Liver (tissue), 7 donors: ENCODE measurements at regions not wholly inside any gene's neighbourhood (a gene's known extent, or its start where the extent isn't known, plus 50 kb on each side); places are given as distances from the start of the nearest gene placed in this dataset.

Experiments
- DNase-seq: peaks from one replicate; pipeline ENCODE4 v3.0.0-alpha.2; 2017; ENCODE audit warnings: low spot score
- H3K27ac ChIP-seq, 2 donors: one replicate each; pipeline ENCODE4 v1.7.0; 2013; ENCODE audit warnings: inconsistent platforms in 2 of 2, low read length in 2 of 2, control low read depth in 1 of 2, low read depth in 1 of 2, mild to moderate bottlenecking in 1 of 2
- H3K27me3 ChIP-seq, 4 donors: one replicate each; pipeline versions ENCODE4 v1.6.1 to v1.7.0; 2013; ENCODE audit warnings: low read length in 3 of 4, inconsistent platforms in 1 of 4, mild to moderate bottlenecking in 1 of 4, moderate library complexity in 1 of 4; ENCODE audit not compliant: control insufficient read depth in 4 of 4, insufficient read depth in 4 of 4
- H3K36me3 ChIP-seq, 4 donors: one replicate each; pipeline versions ENCODE4 v1.6.1 to v1.7.0; 2013; ENCODE audit warnings: low read length in 3 of 4, mild to moderate bottlenecking in 3 of 4, low read depth in 1 of 4, moderate library complexity in 1 of 4; ENCODE audit not compliant: control insufficient read depth in 4 of 4, insufficient read depth in 3 of 4
- H3K4me1 ChIP-seq, 4 donors: one replicate each; pipeline versions ENCODE4 v1.6.1 to v1.7.0; 2013; ENCODE audit warnings: low read length in 3 of 4, mild to moderate bottlenecking in 3 of 4, moderate library complexity in 1 of 4; ENCODE audit not compliant: control insufficient read depth in 4 of 4, insufficient read depth in 4 of 4
- H3K4me3 ChIP-seq, 3 donors: one replicate each; pipeline versions ENCODE4 v1.6.1 to v1.7.0; 2013; ENCODE audit warnings: low read length in 3 of 3, control low read depth in 1 of 3, low read depth in 1 of 3, mild to moderate bottlenecking in 1 of 3
- H3K9ac ChIP-seq, 2 donors: one replicate each; pipeline ENCODE4 v1.7.0; 2013; ENCODE audit warnings: low read length in 2 of 2, mild to moderate bottlenecking in 2 of 2, moderate library complexity in 2 of 2, control low read depth in 1 of 2, low read depth in 1 of 2
- H3K9me3 ChIP-seq, 4 donors: one replicate each; pipeline versions ENCODE4 v1.6.1 to v1.7.0; 2013; ENCODE audit warnings: low read length in 3 of 4; ENCODE audit not compliant: control insufficient read depth in 4 of 4
- EGR1 ChIP-seq, 2 donors: IDR thresholded peaks; 2 replicates each; pipeline ENCODE4 v1.6.1; 2016 to 2018; ENCODE audit warnings: antibody characterized with exemption in 2 of 2, low read depth in 2 of 2
- FOXA1 ChIP-seq: IDR thresholded peaks from 2 replicates; pipeline ENCODE4 v1.6.1; 2016; ENCODE audit warnings: antibody characterized with exemption
- FOXA2 ChIP-seq: IDR thresholded peaks from 2 replicates; pipeline ENCODE4 v1.6.1; 2016; ENCODE audit warnings: antibody characterized with exemption
- GABPA ChIP-seq, 2 donors: IDR thresholded peaks in 1 of 2; conservative IDR thresholded peaks in 1 of 2; 2 replicates each; pipeline ENCODE4 v1.6.1; 2016; ENCODE audit warnings: antibody characterized with exemption in 2 of 2, mild to moderate bottlenecking in 1 of 2, moderate library complexity in 1 of 2
- HNF4A ChIP-seq, 2 donors: conservative IDR thresholded peaks; 2 replicates each; pipeline ENCODE4 v1.6.1; 2016; ENCODE audit warnings: antibody characterized with exemption in 2 of 2, mild to moderate bottlenecking in 2 of 2
- HNF4G ChIP-seq: IDR thresholded peaks from 2 replicates; pipeline ENCODE4 v1.6.1; 2016; ENCODE audit warnings: antibody characterized with exemption
- JUND ChIP-seq, 2 donors: IDR thresholded peaks; 2 replicates each; pipeline ENCODE4 v1.6.1; 2016; ENCODE audit warnings: antibody characterized with exemption in 2 of 2
- NR2F2 ChIP-seq: IDR thresholded peaks from 2 replicates; pipeline ENCODE4 v1.6.1; 2016; ENCODE audit warnings: antibody characterized with exemption
- RAD21 ChIP-seq, 2 donors: IDR thresholded peaks; 2 replicates each; pipeline ENCODE4 v1.6.1; 2016; ENCODE audit warnings: antibody characterized with exemption in 2 of 2, mild to moderate bottlenecking in 2 of 2
- RXRA ChIP-seq, 2 donors: IDR thresholded peaks; 2 replicates each; pipeline ENCODE4 v1.6.1; 2017 to 2018; ENCODE audit warnings: antibody characterized with exemption in 2 of 2, mild to moderate bottlenecking in 1 of 2
- SP1 ChIP-seq: IDR thresholded peaks from 2 replicates; pipeline ENCODE4 v1.6.1; 2018; ENCODE audit warnings: antibody characterized with exemption, mild to moderate bottlenecking
- TAF1 ChIP-seq: conservative IDR thresholded peaks from 2 replicates; pipeline ENCODE4 v1.6.1; 2016; ENCODE audit warnings: antibody characterized with exemption, mild to moderate bottlenecking
- YY1 ChIP-seq: IDR thresholded peaks from 2 replicates; pipeline ENCODE4 v1.6.1; 2016; ENCODE audit warnings: antibody characterized with exemption, mild to moderate bottlenecking
- ZBTB33 ChIP-seq: IDR thresholded peaks from 2 replicates; pipeline ENCODE4 v1.6.1; 2016; ENCODE audit warnings: antibody characterized with exemption
- WGBS: extraction: QIAGEN DNeasy Blood & Tissue Kit; methylation state at CpG from one replicate; pipeline ENCODE4 v1.1.7; 2013; 5-methylcytosine and 5-hydroxymethylcytosine counted together
- TF ChIP-seq, protein P1 (sequence below): IDR thresholded peaks from 2 replicates; pipeline ENCODE4 v1.6.1; 2016; ENCODE audit warnings: antibody characterized with exemption
- TF ChIP-seq, protein P2 (sequence below): IDR thresholded peaks from 2 replicates; pipeline ENCODE4 v1.6.1; 2016; ENCODE audit warnings: antibody characterized with exemption, mild to moderate bottlenecking
- TF ChIP-seq, protein P3 (sequence below): IDR thresholded peaks from 2 replicates; pipeline ENCODE4 v1.6.1; 2016; ENCODE audit warnings: antibody characterized with exemption
- donor health status: healthy.
- donor health status: healthy.
- donor health status: healthy.
- donor health status: healthy.

DNA sequence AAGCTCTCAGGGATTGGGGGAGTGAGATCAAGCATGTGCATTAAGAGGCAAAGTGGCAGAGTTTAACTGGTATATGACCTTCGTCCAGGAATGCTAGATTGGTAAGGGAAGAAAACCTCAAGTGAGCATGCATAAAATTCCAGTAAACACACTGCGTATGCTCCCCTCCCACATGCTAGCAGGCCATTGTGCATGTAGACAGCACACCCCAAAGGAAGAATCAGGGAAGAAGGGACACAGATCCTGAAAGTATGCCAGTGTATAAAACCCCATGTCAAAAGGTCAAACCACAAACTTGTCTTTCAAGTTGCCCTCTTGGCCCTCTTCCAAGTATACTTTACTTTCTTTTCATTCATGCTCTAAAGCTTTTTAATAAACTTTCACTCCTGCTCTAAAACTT lies 405.2 kb upstream of the CNKSR2 start:
- Histone ChIP-seq H3K27me3 (peaks cover 0 to 2% (median 0%) of the 10 kb centered on the region in 4 donors), H3K36me3 (no peaks in the 10 kb centered on the region), H3K9me3 (no peaks in the 10 kb centered on the region), H3K9ac (no peak overlapping the region), H3K27ac (no peak overlapping the region), H3K4me1 (no peaks in the 10 kb centered on the region), H3K4me3 (no peak overlapping the region)
- no peak for DNase-seq
- TF ChIP-seq, protein P1, sequence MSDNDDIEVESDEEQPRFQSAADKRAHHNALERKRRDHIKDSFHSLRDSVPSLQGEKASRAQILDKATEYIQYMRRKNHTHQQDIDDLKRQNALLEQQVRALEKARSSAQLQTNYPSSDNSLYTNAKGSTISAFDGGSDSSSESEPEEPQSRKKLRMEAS = no peak
- TF ChIP-seq EGR1 (IDR thresholded peaks at IDR 0.05; ENCODE audit: low read depth in 2 of 2) = no peak
- TF ChIP-seq JUND (IDR thresholded peaks at IDR 0.05) = no peak
- no peak for TF ChIP-seq GABPA (IDR thresholded peaks at IDR 0.05 in 1 of 2, conservative IDR thresholded peaks at IDR 0.05 in 1 of 2)
- TF ChIP-seq RXRA (IDR thresholded peaks at IDR 0.05) = no peak
- no peak for TF ChIP-seq NR2F2
- TF ChIP-seq FOXA1 = no peak
- TF ChIP-seq ZBTB33 = no peak
- TF ChIP-seq, protein P2, sequence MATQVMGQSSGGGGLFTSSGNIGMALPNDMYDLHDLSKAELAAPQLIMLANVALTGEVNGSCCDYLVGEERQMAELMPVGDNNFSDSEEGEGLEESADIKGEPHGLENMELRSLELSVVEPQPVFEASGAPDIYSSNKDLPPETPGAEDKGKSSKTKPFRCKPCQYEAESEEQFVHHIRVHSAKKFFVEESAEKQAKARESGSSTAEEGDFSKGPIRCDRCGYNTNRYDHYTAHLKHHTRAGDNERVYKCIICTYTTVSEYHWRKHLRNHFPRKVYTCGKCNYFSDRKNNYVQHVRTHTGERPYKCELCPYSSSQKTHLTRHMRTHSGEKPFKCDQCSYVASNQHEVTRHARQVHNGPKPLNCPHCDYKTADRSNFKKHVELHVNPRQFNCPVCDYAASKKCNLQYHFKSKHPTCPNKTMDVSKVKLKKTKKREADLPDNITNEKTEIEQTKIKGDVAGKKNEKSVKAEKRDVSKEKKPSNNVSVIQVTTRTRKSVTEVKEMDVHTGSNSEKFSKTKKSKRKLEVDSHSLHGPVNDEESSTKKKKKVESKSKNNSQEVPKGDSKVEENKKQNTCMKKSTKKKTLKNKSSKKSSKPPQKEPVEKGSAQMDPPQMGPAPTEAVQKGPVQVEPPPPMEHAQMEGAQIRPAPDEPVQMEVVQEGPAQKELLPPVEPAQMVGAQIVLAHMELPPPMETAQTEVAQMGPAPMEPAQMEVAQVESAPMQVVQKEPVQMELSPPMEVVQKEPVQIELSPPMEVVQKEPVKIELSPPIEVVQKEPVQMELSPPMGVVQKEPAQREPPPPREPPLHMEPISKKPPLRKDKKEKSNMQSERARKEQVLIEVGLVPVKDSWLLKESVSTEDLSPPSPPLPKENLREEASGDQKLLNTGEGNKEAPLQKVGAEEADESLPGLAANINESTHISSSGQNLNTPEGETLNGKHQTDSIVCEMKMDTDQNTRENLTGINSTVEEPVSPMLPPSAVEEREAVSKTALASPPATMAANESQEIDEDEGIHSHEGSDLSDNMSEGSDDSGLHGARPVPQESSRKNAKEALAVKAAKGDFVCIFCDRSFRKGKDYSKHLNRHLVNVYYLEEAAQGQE = no peak
- TF ChIP-seq TAF1 = no peak
- TF ChIP-seq RAD21 (IDR thresholded peaks at IDR 0.05) = no peak
- TF ChIP-seq YY1 = no peak
- no peak for TF ChIP-seq HNF4G
- TF ChIP-seq, protein P3, sequence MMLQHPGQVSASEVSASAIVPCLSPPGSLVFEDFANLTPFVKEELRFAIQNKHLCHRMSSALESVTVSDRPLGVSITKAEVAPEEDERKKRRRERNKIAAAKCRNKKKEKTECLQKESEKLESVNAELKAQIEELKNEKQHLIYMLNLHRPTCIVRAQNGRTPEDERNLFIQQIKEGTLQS = no peak
- 98% methylated on average over 2 of the region's 2 CpGs for WGBS

GRCh38 chrX:20967725-20968124 lies 406.5 kb upstream of the CNKSR2 start:
- Histone ChIP-seq H3K27ac (no peak overlapping the region), H3K27me3 (peaks cover 0 to 4% (median 0%) of the 10 kb centered on the region in 4 donors), H3K9ac (no peak overlapping the region), H3K4me1 (no peaks in the 10 kb centered on the region), H3K9me3 (no peaks in the 10 kb centered on the region), H3K4me3 (no peak overlapping the region), H3K36me3 (no peaks in the 10 kb centered on the region)
- DNase-seq = no peak
- TF ChIP-seq SP1 (no peak), JUND (IDR thresholded peaks at IDR 0.05) (no peak), ZBTB33 (no peak), HNF4A (conservative IDR thresholded peaks at IDR 0.05) (no peak), RAD21 (IDR thresholded peaks at IDR 0.05) (no peak), FOXA1 (no peak), EGR1 (IDR thresholded peaks at IDR 0.05; ENCODE audit: low read depth in 2 of 2) (no peak), YY1 (no peak), TAF1 (no peak), HNF4G (no peak), FOXA2 (no peak), RXRA (IDR thresholded peaks at IDR 0.05) (no peak)
- TF ChIP-seq, protein P1 = no peak
- TF ChIP-seq, protein P2 = no peak
